ENCODE measurements at regions not wholly inside any gene's neighbourhood (a gene's known extent, or its start where the extent isn't known, plus 50 kb on each side); places are given as distances from the start of the nearest gene placed in this dataset.

- Histone ChIP-seq H3K36me3 (no peaks in the 10 kb centered on the region), H3K4me1 (no peaks in the 10 kb centered on the region), H3K27me3 (no peaks in the 10 kb centered on the region), H3K9me3 (no peaks in the 10 kb centered on the region), H3K27ac (replicated peaks in 1 of 4) (no peak overlapping the region), H3K4me3 (no peak overlapping the region)
- TF ChIP-seq POLR2A (IDR thresholded peaks at IDR 0.05; ENCODE audit: low read depth): no peak
- no peak for TF ChIP-seq EP300 (IDR thresholded peaks at IDR 0.05)
- no peak for TF ChIP-seq CTCF (IDR thresholded peaks at IDR 0.05)
- no peak for TF ChIP-seq POLR2AphosphoS5 (IDR thresholded peaks at IDR 0.05)
- WGBS: 66% methylated on average over 8 of the region's 8 CpGs
- DNase-seq (ENCODE audit: extremely low spot score): no peak
- intact Hi-C loops (cut with DNase I): no loop called here
Observed at GRCh38 chr6:95848717-95849116, 167.1 kb upstream of the FUT9 start.

GRCh38 chr6:95856876-95857364, 158.9 kb upstream of the FUT9 start:
- DNase-seq (ENCODE audit: extremely low spot score): no peak
- WGBS: 80% methylated on average over 7 of the region's 7 CpGs
- no peak overlapping the region for H3K4me3 ChIP-seq
- no peak overlapping the region for H3K27ac ChIP-seq (replicated peaks in 1 of 4)
- peaks cover 0 to 9% (median 0%) of the 10 kb centered on the region in 4 donors for H3K9me3 ChIP-seq
- H3K27me3 ChIP-seq: no peaks in the 10 kb centered on the region
- intact Hi-C loops (cut with DNase I): no loop called here
- no peak for TF ChIP-seq POLR2AphosphoS5 (IDR thresholded peaks at IDR 0.05)
- no peak for TF ChIP-seq POLR2A (IDR thresholded peaks at IDR 0.05; ENCODE audit: low read depth)
- no peak for TF ChIP-seq CTCF (IDR thresholded peaks at IDR 0.05)
- TF ChIP-seq EP300 (IDR thresholded peaks at IDR 0.05): no peak
- no peaks in the 10 kb centered on the region for H3K36me3 ChIP-seq
- no peaks in the 10 kb centered on the region for H3K4me1 ChIP-seq

GRCh38 chr6:95865857-95866256, 149.9 kb upstream of the FUT9 start:
- no peak for TF ChIP-seq EP300 (IDR thresholded peaks at IDR 0.05)
- no peak for TF ChIP-seq POLR2AphosphoS5 (IDR thresholded peaks at IDR 0.05)
- TF ChIP-seq CTCF (IDR thresholded peaks at IDR 0.05): no peak
- TF ChIP-seq POLR2A (IDR thresholded peaks at IDR 0.05; ENCODE audit: low read depth): no peak
- Histone ChIP-seq H3K9me3 (no peaks in the 10 kb centered on the region), H3K4me3 (no peak overlapping the region), H3K27ac (replicated peaks in 1 of 4) (no peak overlapping the region), H3K4me1 (no peaks in the 10 kb centered on the region), H3K36me3 (no peaks in the 10 kb centered on the region), H3K27me3 (no peaks in the 10 kb centered on the region)
- intact Hi-C loops (cut with DNase I): no loop called here
- DNase-seq (ENCODE audit: extremely low spot score): no peak

- H3K9me3 ChIP-seq: no peaks in the 10 kb centered on the region
- H3K4me1 ChIP-seq: no peaks in the 10 kb centered on the region
- WGBS: 43% methylated on average over 7 of the region's 7 CpGs
- DNase-seq (ENCODE audit: extremely low spot score): no peak
- no peak overlapping the region for H3K4me3 ChIP-seq
- H3K27me3 ChIP-seq: no peaks in the 10 kb centered on the region
- no peaks in the 10 kb centered on the region for H3K36me3 ChIP-seq
- TF ChIP-seq CTCF (IDR thresholded peaks at IDR 0.05) (no peak), POLR2A (IDR thresholded peaks at IDR 0.05; ENCODE audit: low read depth) (no peak), EP300 (IDR thresholded peaks at IDR 0.05) (no peak), POLR2AphosphoS5 (IDR thresholded peaks at IDR 0.05) (no peak)
- no peak overlapping the region for H3K27ac ChIP-seq (replicated peaks in 1 of 4)
- intact Hi-C loops (cut with DNase I): no loop called here
Observed at GRCh38 chr6:95866732-95867131, 149.0 kb upstream of the FUT9 start.

- Histone ChIP-seq H3K27me3 (no peaks in the 10 kb centered on the region), H3K4me3 (no peak overlapping the region), H3K4me1 (no peaks in the 10 kb centered on the region), H3K9me3 (no peaks in the 10 kb centered on the region), H3K36me3 (no peaks in the 10 kb centered on the region), H3K27ac (replicated peaks in 1 of 4) (no peak overlapping the region)
- no peak for TF ChIP-seq POLR2A (IDR thresholded peaks at IDR 0.05; ENCODE audit: low read depth)
- TF ChIP-seq POLR2AphosphoS5 (IDR thresholded peaks at IDR 0.05): no peak
- TF ChIP-seq CTCF (IDR thresholded peaks at IDR 0.05): no peak
- TF ChIP-seq EP300 (IDR thresholded peaks at IDR 0.05): no peak
- DNase-seq (ENCODE audit: extremely low spot score): no peak
- intact Hi-C loops (cut with DNase I): no loop called here
- WGBS: 93% methylated on average over 5 of the region's 5 CpGs
Observed at GRCh38 chr6:95867205-95867604, 148.6 kb upstream of the FUT9 start.
